ENCODE measurements at regions not wholly inside any gene's neighbourhood (a gene's known extent, or its start where the extent isn't known, plus 50 kb on each side); places are given as distances from the start of the nearest gene placed in this dataset.

GRCh38 chr6:164616917-164617524 lies 692.4 kb downstream of the C6orf118 start:
- Histone ChIP-seq H4K8ac (replicated peaks; ENCODE audit: insufficient read length, low read depth, low read length) (no peak overlapping the region), H3K23me2 (ENCODE audit: insufficient read length, low read depth, low read length, poor library complexity, severe bottlenecking) (no peaks in the 10 kb centered on the region), H3K27me3 (ENCODE audit: insufficient read depth, low read length) (no peaks in the 10 kb centered on the region), H2BK5ac (ENCODE audit: insufficient read length, low read length) (no peak overlapping the region), H3K9ac (ENCODE audit: extremely low read depth, insufficient read length, low read length) (no peak overlapping the region), H2BK12ac (ENCODE audit: insufficient read length, low read depth, low read length) (no peak overlapping the region), H4K5ac (ENCODE audit: insufficient read length, low read depth, low read length) (no peak overlapping the region), H3K23ac (ENCODE audit: insufficient read length, low read depth, low read length) (no peak overlapping the region), H3T11ph (ENCODE audit: low read length) (no peak overlapping the region), H3K56ac (ENCODE audit: insufficient read length, low read depth, low read length) (no peak overlapping the region), H3K4me1 (ENCODE audit: insufficient read depth, low read length) (no peaks in the 10 kb centered on the region; the same call in 1 of the 2 replicates), H3K79me2 (ENCODE audit: insufficient read depth, low read length) (no peaks in the 10 kb centered on the region), H4K20me1 (ENCODE audit: control insufficient read depth, insufficient read depth, insufficient read length) (no peaks in the 10 kb centered on the region), H2BK15ac (ENCODE audit: low read depth, low read length) (no peak overlapping the region), H3K4me2 (ENCODE audit: insufficient read depth, insufficient read length, low read length) (no peak overlapping the region), H4K91ac (ENCODE audit: insufficient read length, low read depth, low read length) (no peak overlapping the region), H2AFZ (ENCODE audit: low read length) (no peak overlapping the region), H3K79me1 (ENCODE audit: insufficient read depth, low read depth, low read length, poor library complexity, severe bottlenecking) (no peaks in the 10 kb centered on the region), H3K9me3 (ENCODE audit: control insufficient read depth, low read depth, low read length) (no peaks in the 10 kb centered on the region), H3K18ac (ENCODE audit: insufficient read length, low read depth, low read length) (no peak overlapping the region), H3K14ac (ENCODE audit: insufficient read depth, low read length) (no peak overlapping the region), H2BK20ac (ENCODE audit: low read depth, low read length, poor library complexity, severe bottlenecking) (no peak overlapping the region), H3K4ac (ENCODE audit: low read depth, low read length) (no peak overlapping the region), H3K27ac (ENCODE audit: insufficient read length, low read depth, low read length) (no peak overlapping the region), H2AK5ac (ENCODE audit: insufficient read length, low read length) (no peak overlapping the region), H2BK120ac (ENCODE audit: low read depth, low read length, poor library complexity, severe bottlenecking) (no peak overlapping the region)
- no peak for DNase-seq
- no peak for TF ChIP-seq CTCF (conservative IDR thresholded peaks at IDR 0.05)
- Mint-ChIP-seq H3K27ac (no peak overlapping the region), H3K27me3 (ENCODE audit: low read depth) (no peaks in the 10 kb centered on the region), H3K4me3 (no peak overlapping the region), H3K4me1 (peaks cover 10 to 15% of the 10 kb centered on the region in 2 experiments), H3K9me3 (no peaks in the 10 kb centered on the region), H3K36me3 (ENCODE audit: insufficient read depth in 1 of 3, low read depth in 3 of 3) (no peaks in the 10 kb centered on the region)
- no CpG with 5 or more reads among the region's 2 CpGs for WGBS (ENCODE audit: extremely low coverage, insufficient read length, low lambda C conversion rate)

Data from H9 (cell line).